RWPE2 (cell line): ENCODE measurements at regions not wholly inside any gene's neighbourhood (a gene's known extent, or its start where the extent isn't known, plus 50 kb on each side); places are given as distances from the start of the nearest gene placed in this dataset.
"Not testable (repeated sequence)": the region's sequence is repeated elsewhere in the genome, so short reads cannot be mapped to it uniquely, and the experiment has no call there.

Source experiments
- ATAC-seq: fragments of 200-7000 bp; cut with Tn5 transposase; 3 replicates; pipeline ENCODE4 v1.9.1; 2021; ENCODE audit warnings: low read depth
- DNase-seq: peaks from one replicate; pipeline ENCODE4 v3.0.0-alpha.2; 2020; ENCODE audit warnings: low spot score
- H3K27ac ChIP-seq: fragments of 450-650 bp; 2 replicates; pipeline ENCODE4 v1.5.1; 2017; ENCODE audit warnings: mild to moderate bottlenecking; ENCODE audit not compliant: poor library complexity, severe bottlenecking
- H3K27me3 ChIP-seq: fragments of 250-450 bp; sonication (Bioruptor Pico); 2 replicates; pipeline ENCODE4 v1.5.1; 2021; ENCODE audit warnings: mild to moderate bottlenecking, moderate library complexity; ENCODE audit not compliant: insufficient read depth, poor library complexity, severe bottlenecking
- H3K36me3 ChIP-seq: fragments of 250-450 bp; sonication (Bioruptor Pico); 2 replicates; pipeline ENCODE4 v1.5.1; 2020; ENCODE audit warnings: low read depth, mild to moderate bottlenecking, moderate library complexity
- H3K4me1 ChIP-seq: fragments of 250-450 bp; sonication (Bioruptor Pico); 2 replicates; pipeline ENCODE4 v1.5.1; 2021; ENCODE audit warnings: mild to moderate bottlenecking, moderate library complexity; ENCODE audit not compliant: insufficient read depth, poor library complexity, severe bottlenecking
- H3K4me3 ChIP-seq: fragments of 250-450 bp; sonication (Bioruptor Pico); 2 replicates; pipeline ENCODE4 v1.5.1; 2021; ENCODE audit warnings: mild to moderate bottlenecking, moderate library complexity; ENCODE audit not compliant: severe bottlenecking
- H3K9me3 ChIP-seq: fragments of 250-450 bp; sonication (Bioruptor Pico); 2 replicates; pipeline ENCODE4 v1.5.1; 2021; ENCODE audit warnings: mild to moderate bottlenecking, moderate library complexity; ENCODE audit not compliant: severe bottlenecking
- TF ChIP-seq, protein P1 (sequence below): fragments of 450-650 bp; IDR thresholded peaks from one replicate; pipeline ENCODE4 v1.5.1; 2017; ENCODE audit warnings: mild to moderate bottlenecking, moderate library complexity; ENCODE audit not compliant: poor library complexity, severe bottlenecking

DNA sequence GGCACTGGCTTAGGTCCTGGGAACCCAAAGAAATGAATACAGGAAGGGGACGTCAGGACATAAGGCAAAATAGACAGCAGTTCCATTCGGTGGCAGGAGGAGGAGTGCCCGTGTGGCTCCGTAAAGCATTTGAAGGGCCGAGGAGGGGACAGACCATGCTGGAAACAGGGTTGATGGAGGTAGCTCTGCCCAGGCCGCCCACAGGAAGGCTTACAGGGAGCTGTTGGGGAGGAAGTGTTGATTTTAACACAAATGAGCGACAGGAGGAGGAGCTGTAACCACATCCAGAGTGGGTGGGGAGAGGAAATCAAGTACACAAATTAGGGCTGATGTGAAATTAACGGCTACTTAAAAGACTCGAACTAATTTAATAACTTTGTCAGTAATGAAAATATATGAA, 54.6 kb downstream of the RBFOX3 start:
- H3K4me1 ChIP-seq: no peaks in the 10 kb centered on the region
- ATAC-seq: no peak
- no peak overlapping the region for H3K27ac ChIP-seq
- DNase-seq: no peak
- peaks cover 8% of the 10 kb centered on the region for H3K9me3 ChIP-seq
- H3K27me3 ChIP-seq: no peaks in the 10 kb centered on the region
- TF ChIP-seq, protein P1, sequence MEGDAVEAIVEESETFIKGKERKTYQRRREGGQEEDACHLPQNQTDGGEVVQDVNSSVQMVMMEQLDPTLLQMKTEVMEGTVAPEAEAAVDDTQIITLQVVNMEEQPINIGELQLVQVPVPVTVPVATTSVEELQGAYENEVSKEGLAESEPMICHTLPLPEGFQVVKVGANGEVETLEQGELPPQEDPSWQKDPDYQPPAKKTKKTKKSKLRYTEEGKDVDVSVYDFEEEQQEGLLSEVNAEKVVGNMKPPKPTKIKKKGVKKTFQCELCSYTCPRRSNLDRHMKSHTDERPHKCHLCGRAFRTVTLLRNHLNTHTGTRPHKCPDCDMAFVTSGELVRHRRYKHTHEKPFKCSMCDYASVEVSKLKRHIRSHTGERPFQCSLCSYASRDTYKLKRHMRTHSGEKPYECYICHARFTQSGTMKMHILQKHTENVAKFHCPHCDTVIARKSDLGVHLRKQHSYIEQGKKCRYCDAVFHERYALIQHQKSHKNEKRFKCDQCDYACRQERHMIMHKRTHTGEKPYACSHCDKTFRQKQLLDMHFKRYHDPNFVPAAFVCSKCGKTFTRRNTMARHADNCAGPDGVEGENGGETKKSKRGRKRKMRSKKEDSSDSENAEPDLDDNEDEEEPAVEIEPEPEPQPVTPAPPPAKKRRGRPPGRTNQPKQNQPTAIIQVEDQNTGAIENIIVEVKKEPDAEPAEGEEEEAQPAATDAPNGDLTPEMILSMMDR: no peak
- H3K4me3 ChIP-seq: no peak overlapping the region
- no peaks in the 10 kb centered on the region for H3K36me3 ChIP-seq

DNA sequence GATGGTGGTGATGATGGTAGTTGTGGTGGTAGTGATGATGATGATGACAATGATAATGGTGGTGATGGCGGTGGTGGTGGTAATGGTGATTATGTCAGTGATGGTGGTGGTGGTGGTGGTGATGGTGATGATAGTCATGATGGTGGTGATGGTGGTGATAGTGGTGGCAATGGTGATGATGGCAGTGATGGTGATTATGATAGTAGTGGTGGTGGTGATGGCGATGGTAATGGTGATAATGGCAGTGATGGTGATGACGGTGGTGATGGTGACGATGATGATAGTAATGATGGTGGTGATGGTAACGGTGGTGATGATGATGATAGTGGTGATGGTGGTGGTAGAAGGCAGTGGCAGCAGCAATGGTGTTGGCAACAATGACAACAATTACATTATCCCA, 55.3 kb downstream of the RBFOX3 start:
- Histone ChIP-seq H3K36me3 (no peaks in the 10 kb centered on the region), H3K4me3 (no peak overlapping the region), H3K9me3 (peaks cover 8% of the 10 kb centered on the region), H3K27me3 (no peaks in the 10 kb centered on the region), H3K27ac (no peak overlapping the region), H3K4me1 (no peaks in the 10 kb centered on the region)
- no peak for DNase-seq
- ATAC-seq: no peak
- TF ChIP-seq, protein P1: no peak

DNA sequence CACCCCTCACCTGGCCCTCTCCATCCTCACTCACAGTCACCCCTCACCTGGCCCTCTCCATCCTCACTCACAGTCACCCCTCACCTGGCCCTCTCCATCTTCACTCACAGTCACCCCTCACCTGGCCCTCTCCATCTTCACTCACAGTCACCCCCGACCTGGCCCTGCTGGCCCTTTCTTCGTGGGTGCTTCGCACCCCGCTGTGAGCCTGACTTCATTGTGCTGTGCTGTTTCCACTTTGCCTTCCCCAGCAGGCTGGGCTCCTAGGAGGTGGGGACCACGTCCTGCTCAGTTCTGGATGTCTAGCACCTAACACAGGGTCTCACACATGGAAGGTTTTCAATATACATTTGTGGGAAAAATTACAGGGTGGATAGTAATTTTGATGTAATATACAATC, 56.5 kb downstream of the RBFOX3 start:
- ATAC-seq, H3K4me1 ChIP-seq, H3K36me3 ChIP-seq, H3K4me3 ChIP-seq, H3K27me3 ChIP-seq, H3K9me3 ChIP-seq, DNase-seq, H3K27ac ChIP-seq: not testable (repeated sequence)

DNA sequence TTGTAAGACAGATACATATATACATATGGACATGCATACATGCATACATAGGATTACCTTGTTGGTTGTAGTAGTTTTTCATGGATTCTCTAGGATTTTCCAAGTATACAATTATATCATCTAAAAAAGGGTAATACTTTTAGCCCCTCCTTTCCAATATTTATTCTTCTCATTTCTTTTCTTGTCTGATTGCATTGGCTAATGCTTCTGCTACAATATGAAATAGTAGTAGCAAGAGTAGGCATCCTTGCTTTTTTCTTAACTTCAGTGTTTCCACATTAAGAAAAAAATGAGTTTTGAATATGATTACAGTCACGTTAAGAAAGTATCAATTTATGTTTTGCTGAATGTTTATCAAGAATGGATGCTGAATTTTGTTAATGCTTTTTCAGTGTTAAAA, 58.0 kb downstream of the RBFOX3 start:
- TF ChIP-seq, protein P1: no peak
- Histone ChIP-seq H3K9me3 (peaks cover 8% of the 10 kb centered on the region), H3K4me3 (no peak overlapping the region), H3K27me3 (no peaks in the 10 kb centered on the region), H3K27ac (no peak overlapping the region), H3K36me3 (no peaks in the 10 kb centered on the region), H3K4me1 (no peaks in the 10 kb centered on the region)
- no peak for DNase-seq
- ATAC-seq: no peak

DNA sequence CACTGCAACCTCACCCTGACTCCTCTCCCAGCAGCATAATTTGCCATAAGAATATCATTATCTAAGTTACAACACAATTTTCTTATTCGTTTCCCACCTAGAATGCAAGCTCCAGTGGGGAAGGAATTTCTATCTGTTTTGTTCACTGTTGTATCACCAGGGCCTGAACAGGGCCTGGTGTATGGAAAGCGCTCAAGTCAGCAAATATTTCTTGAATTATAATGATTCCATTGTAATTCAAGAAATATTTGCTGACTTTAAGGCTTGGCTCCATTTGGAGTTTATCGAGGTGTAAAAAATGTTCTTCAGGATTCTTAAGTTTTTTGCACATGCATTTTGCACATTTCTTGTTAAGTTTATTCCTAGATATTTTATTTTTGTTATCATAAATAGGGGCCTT, 58.4 kb downstream of the RBFOX3 start:
- ATAC-seq: no peak
- Histone ChIP-seq H3K27ac (no peak overlapping the region), H3K4me3 (no peak overlapping the region), H3K9me3 (peaks cover 8% of the 10 kb centered on the region), H3K4me1 (no peaks in the 10 kb centered on the region), H3K36me3 (no peaks in the 10 kb centered on the region), H3K27me3 (peaks cover 4% of the 10 kb centered on the region)
- no peak for DNase-seq
- TF ChIP-seq, protein P1: no peak
